ENCODE measurements at regions not wholly inside any gene's neighbourhood (a gene's known extent, or its start where the extent isn't known, plus 50 kb on each side); places are given as distances from the start of the nearest gene placed in this dataset.

- Histone ChIP-seq H4K20me1 (ENCODE audit: insufficient read depth, low read length) (no peaks in the 10 kb centered on the region), H3F3A (ENCODE audit: insufficient read depth, low read length) (no peaks in the 10 kb centered on the region), H3K9me3 (ENCODE audit: low read length) (no peaks in the 10 kb centered on the region), H3K4me1 (ENCODE audit: insufficient read depth, low read length, severe bottlenecking) (no peaks in the 10 kb centered on the region), H2AFZ (ENCODE audit: low read length) (no peak overlapping the region), H3K9me2 (ENCODE audit: low read depth, low read length) (no peaks in the 10 kb centered on the region), H3K27ac (ENCODE audit: low read depth, low read length, poor library complexity, severe bottlenecking) (no peak overlapping the region), H3K4me2 (ENCODE audit: low read length) (no peak overlapping the region), H3K9ac (ENCODE audit: low read length) (no peak overlapping the region), H3K4me3 (ENCODE audit: low read depth, low read length, poor library complexity, severe bottlenecking) (no peak overlapping the region), H3K27me3 (ENCODE audit: insufficient read depth, low read length) (no peaks in the 10 kb centered on the region), H3K79me2 (ENCODE audit: insufficient read depth, low read length) (no peaks in the 10 kb centered on the region), H3K36me3 (ENCODE audit: insufficient read depth, low read length) (no peaks in the 10 kb centered on the region)
- TF ChIP-seq EZH2 (IDR thresholded peaks at IDR 0.05; ENCODE audit: borderline replicate concordance, low read length) (no peak), CTCF (IDR thresholded peaks at IDR 0.05; ENCODE audit: low read length) (no peak)
Observed at GRCh38 chr5:167945542-167946384, 345.7 kb upstream of the WWC1 start.

GRCh38 chr5:167947306-167947705 is 344.1 kb upstream of the WWC1 start:
- Histone ChIP-seq H3K27me3 (ENCODE audit: insufficient read depth, low read length) (no peaks in the 10 kb centered on the region), H3K36me3 (ENCODE audit: insufficient read depth, low read length) (no peaks in the 10 kb centered on the region), H3K27ac (ENCODE audit: low read depth, low read length, poor library complexity, severe bottlenecking) (no peak overlapping the region), H3K4me3 (ENCODE audit: low read depth, low read length, poor library complexity, severe bottlenecking) (no peak overlapping the region), H3F3A (ENCODE audit: insufficient read depth, low read length) (no peaks in the 10 kb centered on the region), H3K4me2 (ENCODE audit: low read length) (no peak overlapping the region), H3K9me3 (ENCODE audit: low read length) (no peaks in the 10 kb centered on the region), H2AFZ (ENCODE audit: low read length) (no peak overlapping the region), H3K9me2 (ENCODE audit: low read depth, low read length) (no peaks in the 10 kb centered on the region), H3K9ac (ENCODE audit: low read length) (no peak overlapping the region), H4K20me1 (ENCODE audit: insufficient read depth, low read length) (no peaks in the 10 kb centered on the region), H3K79me2 (ENCODE audit: insufficient read depth, low read length) (no peaks in the 10 kb centered on the region), H3K4me1 (ENCODE audit: insufficient read depth, low read length, severe bottlenecking) (no peaks in the 10 kb centered on the region)
- TF ChIP-seq CTCF (IDR thresholded peaks at IDR 0.05; ENCODE audit: low read length): no peak
- no peak for TF ChIP-seq EZH2 (IDR thresholded peaks at IDR 0.05; ENCODE audit: borderline replicate concordance, low read length)

DNA sequence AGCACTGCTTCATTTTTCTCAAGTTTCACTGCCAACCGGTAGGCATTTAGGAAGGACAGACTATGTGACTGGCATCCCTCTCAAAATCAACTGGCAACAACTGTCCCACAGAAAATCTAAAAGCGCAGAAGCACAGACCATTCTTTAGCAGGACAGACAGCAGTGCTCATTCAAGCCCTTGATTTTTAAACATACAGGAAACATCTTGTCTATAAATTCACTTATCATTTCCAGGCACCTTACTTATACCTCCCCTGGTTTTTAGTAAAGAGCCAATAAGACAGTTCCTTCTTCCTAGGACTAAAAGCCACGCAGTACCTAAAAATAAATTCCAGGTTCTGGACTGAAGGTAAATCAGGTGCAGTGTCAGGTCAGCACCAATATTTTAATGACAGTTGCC is 343.2 kb upstream of the WWC1 start:
- Histone ChIP-seq H3F3A (ENCODE audit: insufficient read depth, low read length) (no peaks in the 10 kb centered on the region), H2AFZ (ENCODE audit: low read length) (no peak overlapping the region), H3K4me3 (ENCODE audit: low read depth, low read length, poor library complexity, severe bottlenecking) (no peak overlapping the region)

More for the DNA sequence above, 343.2 kb upstream of the WWC1 start:
- Histone ChIP-seq H3K79me2 (ENCODE audit: insufficient read depth, low read length) (no peaks in the 10 kb centered on the region), H3K27me3 (ENCODE audit: insufficient read depth, low read length) (no peaks in the 10 kb centered on the region), H3K9me2 (ENCODE audit: low read depth, low read length) (no peaks in the 10 kb centered on the region), H4K20me1 (ENCODE audit: insufficient read depth, low read length) (no peaks in the 10 kb centered on the region), H3K4me1 (ENCODE audit: insufficient read depth, low read length, severe bottlenecking) (no peaks in the 10 kb centered on the region), H3K4me2 (ENCODE audit: low read length) (no peak overlapping the region), H3K36me3 (ENCODE audit: insufficient read depth, low read length) (no peaks in the 10 kb centered on the region), H3K27ac (ENCODE audit: low read depth, low read length, poor library complexity, severe bottlenecking) (no peak overlapping the region), H3K9ac (ENCODE audit: low read length) (no peak overlapping the region), H3K9me3 (ENCODE audit: low read length) (no peaks in the 10 kb centered on the region)
- TF ChIP-seq CTCF (IDR thresholded peaks at IDR 0.05; ENCODE audit: low read length): no peak
- no peak for TF ChIP-seq EZH2 (IDR thresholded peaks at IDR 0.05; ENCODE audit: borderline replicate concordance, low read length)
